Immature natural killer cell (primary cell): ENCODE measurements at regions not wholly inside any gene's neighbourhood (a gene's known extent, or its start where the extent isn't known, plus 50 kb on each side); places are given as distances from the start of the nearest gene placed in this dataset.

Source experiments
- DNase-seq, 3 donors: peaks; one replicate each; pipeline ENCODE4 v3.0.0; 2022; ENCODE audit warnings: mixed read lengths in 1 of 3
- H3K27ac Mint-ChIP-seq, 6 donors: one replicate each; pipeline ENCODE4 v1.8.0; 2020; ENCODE audit warnings: mixed read lengths in 6 of 6, mild to moderate bottlenecking in 5 of 6, inconsistent platforms in 4 of 6, moderate library complexity in 3 of 6
- H3K27me3 Mint-ChIP-seq, 3 donors: one replicate each; pipeline ENCODE4 v1.8.0; 2020 to 2021; ENCODE audit warnings: low read depth in 3 of 3, mild to moderate bottlenecking in 3 of 3, mixed read lengths in 3 of 3, moderate library complexity in 3 of 3, inconsistent platforms in 1 of 3
- H3K36me3 Mint-ChIP-seq, 3 donors: one replicate each; pipeline ENCODE4 v1.8.0; 2020; ENCODE audit warnings: mixed read lengths in 3 of 3, inconsistent platforms in 2 of 3, mild to moderate bottlenecking in 2 of 3
- H3K4me1 Mint-ChIP-seq, 2 donors: one replicate each; pipeline ENCODE4 v1.8.0; 2020; ENCODE audit warnings: inconsistent platforms in 2 of 2, mild to moderate bottlenecking in 2 of 2, mixed read lengths in 2 of 2, moderate library complexity in 1 of 2
- H3K4me3 Mint-ChIP-seq, 5 donors: one replicate each; pipeline ENCODE4 v1.8.0; 2020; ENCODE audit warnings: mild to moderate bottlenecking in 5 of 5, mixed read lengths in 5 of 5, inconsistent platforms in 3 of 5, moderate library complexity in 3 of 5
- H3K9me3 Mint-ChIP-seq, 6 donors: one replicate each; pipeline ENCODE4 v1.8.0; 2020; ENCODE audit warnings: mild to moderate bottlenecking in 6 of 6, mixed read lengths in 6 of 6, inconsistent platforms in 4 of 6, moderate library complexity in 3 of 6

GRCh38 chr1:238487931-238488330 is 597.2 kb upstream of the ZP4 start:
- H3K27me3 Mint-ChIP-seq = no peaks in the 10 kb centered on the region
- no peaks in the 10 kb centered on the region for H3K4me1 Mint-ChIP-seq
- no peak for DNase-seq
- no peak overlapping the region for H3K4me3 Mint-ChIP-seq
- H3K9me3 Mint-ChIP-seq = peaks cover 5 to 31% (median 12%) of the 10 kb centered on the region in 6 donors
- no peaks in the 10 kb centered on the region for H3K36me3 Mint-ChIP-seq
- no peak overlapping the region for H3K27ac Mint-ChIP-seq

GRCh38 chr1:238485912-238486209 is 595.1 kb upstream of the ZP4 start:
- no peak overlapping the region for H3K4me3 Mint-ChIP-seq
- no peak for DNase-seq
- H3K36me3 Mint-ChIP-seq = no peaks in the 10 kb centered on the region
- H3K9me3 Mint-ChIP-seq = peaks cover 7 to 31% (median 9%) of the 10 kb centered on the region in 6 donors
- H3K4me1 Mint-ChIP-seq = no peaks in the 10 kb centered on the region
- no peak overlapping the region for H3K27ac Mint-ChIP-seq
- no peaks in the 10 kb centered on the region for H3K27me3 Mint-ChIP-seq

DNA sequence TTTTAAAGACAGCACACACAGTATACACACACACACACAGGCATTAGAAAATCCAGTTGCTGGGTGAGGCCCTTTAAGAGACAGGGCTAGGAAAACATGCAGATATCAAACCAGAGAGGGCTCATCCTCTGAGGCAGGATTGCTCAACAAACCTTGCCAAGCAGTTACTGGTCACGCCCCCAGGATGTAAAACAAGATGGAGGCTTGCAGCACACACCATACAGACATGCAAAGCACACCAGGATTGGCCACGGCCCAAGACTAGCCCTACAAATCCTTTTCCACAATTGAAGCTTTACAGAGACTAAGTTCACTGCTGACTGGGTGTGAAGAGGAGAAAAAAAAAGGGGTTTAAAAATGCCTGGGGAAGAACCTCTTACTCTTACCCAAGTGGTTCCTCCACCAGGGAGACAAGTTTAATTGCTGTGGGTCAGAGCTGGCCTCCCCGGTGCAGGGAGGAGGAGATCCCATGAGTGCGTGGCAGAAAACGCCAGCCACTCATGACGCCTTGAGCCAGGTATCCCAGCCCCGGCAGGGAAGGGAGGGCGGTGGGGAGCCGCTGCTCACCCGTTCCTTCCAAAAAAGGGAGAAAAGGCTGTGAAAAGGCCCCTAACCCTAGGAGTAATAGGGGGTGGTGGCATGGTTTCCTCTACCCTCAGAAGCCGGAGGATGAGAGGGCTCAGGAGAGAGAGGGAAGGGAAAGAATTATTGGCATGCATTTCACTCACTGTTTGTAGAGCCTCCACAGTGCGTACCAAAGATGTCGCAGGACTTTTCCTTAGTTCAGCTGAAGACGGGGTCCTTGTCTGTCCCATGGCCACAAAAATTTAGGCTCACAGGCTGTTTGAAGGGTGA is 594.6 kb upstream of the ZP4 start:
- Mint-ChIP-seq H3K27me3 (no peaks in the 10 kb centered on the region), H3K27ac (no peak overlapping the region), H3K4me3 (no peak overlapping the region), H3K9me3 (peaks cover 7 to 28% (median 10%) of the 10 kb centered on the region in 6 donors), H3K36me3 (no peaks in the 10 kb centered on the region), H3K4me1 (no peaks in the 10 kb centered on the region)
- DNase-seq = no peak

- Mint-ChIP-seq H3K27ac (no peak overlapping the region), H3K27me3 (no peaks in the 10 kb centered on the region), H3K4me1 (no peaks in the 10 kb centered on the region), H3K36me3 (no peaks in the 10 kb centered on the region), H3K9me3 (peaks cover 6 to 32% (median 10%) of the 10 kb centered on the region in 6 donors), H3K4me3 (no peak overlapping the region)
- no peak for DNase-seq
Observed at GRCh38 chr1:238484121-238484520, 593.4 kb upstream of the ZP4 start.

GRCh38 chr1:238476841-238477240 is 586.1 kb upstream of the ZP4 start:
- H3K9me3 Mint-ChIP-seq = peaks cover 2 to 30% (median 9%) of the 10 kb centered on the region in 6 donors
- no peak overlapping the region for H3K4me3 Mint-ChIP-seq
- peaks cover 0 to 1% (median 0%) of the 10 kb centered on the region in 3 donors for H3K27me3 Mint-ChIP-seq
- H3K4me1 Mint-ChIP-seq = peaks cover 0 to 7% of the 10 kb centered on the region in 2 donors
- peak in 1 of 3 donors; percentile 3 for DNase-seq
- no peaks in the 10 kb centered on the region for H3K36me3 Mint-ChIP-seq
- no peak overlapping the region for H3K27ac Mint-ChIP-seq

GRCh38 chr1:238475712-238476111 is 585.0 kb upstream of the ZP4 start:
- no peaks in the 10 kb centered on the region for H3K36me3 Mint-ChIP-seq
- DNase-seq = no peak
- H3K27ac Mint-ChIP-seq = no peak overlapping the region
- no peak overlapping the region for H3K4me3 Mint-ChIP-seq
- peaks cover 0 to 7% of the 10 kb centered on the region in 2 donors for H3K4me1 Mint-ChIP-seq
- H3K27me3 Mint-ChIP-seq = peaks cover 0 to 1% (median 0%) of the 10 kb centered on the region in 3 donors
- H3K9me3 Mint-ChIP-seq = peaks cover 2 to 37% (median 14%) of the 10 kb centered on the region in 6 donors

- Mint-ChIP-seq H3K4me3 (no peak overlapping the region), H3K27ac (no peak overlapping the region), H3K36me3 (no peaks in the 10 kb centered on the region), H3K9me3 (peaks cover 4 to 40% (median 13%) of the 10 kb centered on the region in 6 donors), H3K4me1 (peaks cover 0 to 7% of the 10 kb centered on the region in 2 donors), H3K27me3 (peaks cover 0 to 1% (median 0%) of the 10 kb centered on the region in 3 donors)
- DNase-seq = no peak
Observed at GRCh38 chr1:238474263-238474662, 583.5 kb upstream of the ZP4 start.

DNA sequence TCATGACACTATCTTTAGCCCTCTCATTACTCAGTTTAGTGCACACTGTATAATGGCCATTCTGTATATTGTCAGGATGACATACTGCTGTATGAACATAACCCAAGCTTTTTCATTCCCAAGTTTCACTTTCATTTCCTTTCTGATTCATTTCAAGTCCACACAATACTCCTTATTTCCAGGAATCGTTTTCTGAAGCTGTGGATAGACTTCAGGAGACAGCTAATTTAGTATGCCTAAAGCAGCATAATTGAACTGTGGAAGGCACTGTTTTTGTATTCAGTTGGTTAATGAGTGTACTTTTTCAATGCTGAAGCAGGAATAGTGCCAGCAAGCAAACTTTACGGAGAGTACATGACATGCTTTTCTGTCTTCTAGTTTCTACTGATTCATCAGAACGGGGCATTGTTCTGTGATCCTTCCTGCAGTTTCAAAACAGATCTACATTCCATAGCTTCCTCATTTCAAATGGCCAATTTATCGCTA is 578.5 kb upstream of the ZP4 start:
- no peak for DNase-seq
- Mint-ChIP-seq H3K4me1 (no peaks in the 10 kb centered on the region), H3K36me3 (no peaks in the 10 kb centered on the region), H3K27ac (no peak overlapping the region), H3K27me3 (peaks cover 0 to 1% (median 0%) of the 10 kb centered on the region in 3 donors), H3K4me3 (no peak overlapping the region), H3K9me3 (peaks cover 7 to 65% (median 25%) of the 10 kb centered on the region in 6 donors)

- no peak overlapping the region for H3K4me3 Mint-ChIP-seq
- no peak overlapping the region for H3K27ac Mint-ChIP-seq
Observed at GRCh38 chr1:238468068-238468467, 577.3 kb upstream of the ZP4 start.

GRCh38 chr1:238466459-238466858 is 575.7 kb upstream of the ZP4 start:
- Mint-ChIP-seq H3K27ac (no peak overlapping the region), H3K4me1 (no peaks in the 10 kb centered on the region), H3K27me3 (peaks cover 0 to 1% (median 0%) of the 10 kb centered on the region in 3 donors), H3K9me3 (peaks cover 7 to 72% (median 26%) of the 10 kb centered on the region in 6 donors), H3K4me3 (no peak overlapping the region), H3K36me3 (peaks cover 0 to 4% (median 0%) of the 10 kb centered on the region in 3 donors)
- DNase-seq = no peak

More at GRCh38 chr1:238468068-238468467, 577.3 kb upstream of the ZP4 start:
- Mint-ChIP-seq H3K27me3 (no peaks in the 10 kb centered on the region), H3K36me3 (no peaks in the 10 kb centered on the region), H3K4me1 (no peaks in the 10 kb centered on the region), H3K9me3 (peaks cover 6 to 68% (median 24%) of the 10 kb centered on the region in 6 donors)
- DNase-seq = no peak

DNA sequence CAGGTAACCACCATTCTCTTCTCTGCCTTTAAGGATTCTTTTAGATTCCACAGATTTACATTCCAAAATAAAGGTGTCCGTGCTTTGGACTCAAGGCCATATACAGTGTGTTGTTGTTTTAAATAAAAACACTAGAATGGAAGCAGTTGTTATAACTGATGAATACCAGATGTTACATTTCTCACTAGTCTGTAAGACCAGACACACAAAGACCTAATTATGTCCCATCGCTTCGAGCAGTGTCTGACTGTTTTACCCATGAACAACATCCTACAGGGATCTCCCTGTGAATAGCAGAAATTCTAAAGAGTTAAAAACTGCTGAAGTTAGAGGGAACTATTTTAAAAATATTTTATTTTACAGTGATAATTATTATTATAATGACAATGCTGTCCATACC is 574.7 kb upstream of the ZP4 start:
- H3K4me1 Mint-ChIP-seq = no peaks in the 10 kb centered on the region
- DNase-seq = no peak
- H3K9me3 Mint-ChIP-seq = peaks cover 7 to 65% (median 18%) of the 10 kb centered on the region in 6 donors
- H3K36me3 Mint-ChIP-seq = peaks cover 0 to 4% (median 0%) of the 10 kb centered on the region in 3 donors
- peaks cover 0 to 1% (median 0%) of the 10 kb centered on the region in 3 donors for H3K27me3 Mint-ChIP-seq
- no peak overlapping the region for H3K27ac Mint-ChIP-seq
- no peak overlapping the region for H3K4me3 Mint-ChIP-seq

- no peak for DNase-seq
- peaks cover under 1 to 34% (median 12%) of the 10 kb centered on the region in 6 donors for H3K9me3 Mint-ChIP-seq
- peaks cover 0 to 1% (median 0%) of the 10 kb centered on the region in 3 donors for H3K27me3 Mint-ChIP-seq
Observed at GRCh38 chr1:238458899-238459298, 568.2 kb upstream of the ZP4 start.

GRCh38 chr1:238457610-238458009 is 566.9 kb upstream of the ZP4 start:
- no peak for DNase-seq
- Mint-ChIP-seq H3K27ac (no peak overlapping the region), H3K4me1 (no peaks in the 10 kb centered on the region), H3K9me3 (peaks cover 0 to 28% (median 11%) of the 10 kb centered on the region in 6 donors), H3K4me3 (no peak overlapping the region), H3K36me3 (peaks cover 0 to 4% (median 0%) of the 10 kb centered on the region in 3 donors), H3K27me3 (peaks cover 0 to 1% (median 0%) of the 10 kb centered on the region in 3 donors)

More at GRCh38 chr1:238458899-238459298, 568.2 kb upstream of the ZP4 start:
- Mint-ChIP-seq H3K36me3 (peaks cover 0 to 4% (median 0%) of the 10 kb centered on the region in 3 donors), H3K27ac (no peak overlapping the region), H3K4me1 (no peaks in the 10 kb centered on the region), H3K4me3 (no peak overlapping the region)

DNA sequence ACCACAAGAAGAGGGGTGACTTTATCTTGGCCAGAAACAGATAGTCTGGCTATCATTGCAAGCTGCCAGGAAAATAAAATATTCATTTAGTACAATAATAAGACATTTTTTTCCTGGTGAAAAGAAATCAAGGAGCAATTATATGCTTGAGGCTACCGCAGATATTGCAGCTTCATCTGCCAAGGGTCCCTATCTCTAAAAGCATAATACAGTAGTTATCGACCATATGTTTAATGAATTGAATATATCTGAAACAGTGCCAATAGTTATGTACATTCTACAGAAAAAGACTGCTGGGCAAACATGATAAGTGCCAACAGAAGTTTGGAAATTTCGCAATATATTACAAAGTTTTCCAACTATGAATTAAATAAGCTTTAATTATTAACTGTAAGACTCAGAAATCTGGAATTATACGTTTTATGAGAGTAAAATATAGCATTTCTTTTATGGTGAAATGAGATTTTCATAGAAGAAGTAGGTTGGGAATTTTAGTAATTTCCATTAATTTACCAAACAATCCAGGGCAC is 561.1 kb upstream of the ZP4 start:
- no peaks in the 10 kb centered on the region for H3K4me1 Mint-ChIP-seq
- H3K4me3 Mint-ChIP-seq = no peak overlapping the region
- no peak overlapping the region for H3K27ac Mint-ChIP-seq
- no peaks in the 10 kb centered on the region for H3K27me3 Mint-ChIP-seq
- H3K9me3 Mint-ChIP-seq = peaks cover 0 to 13% (median 5%) of the 10 kb centered on the region in 6 donors
- no peak for DNase-seq
- no peaks in the 10 kb centered on the region for H3K36me3 Mint-ChIP-seq
